ENCODE measurements at regions not wholly inside any gene's neighbourhood (a gene's known extent, or its start where the extent isn't known, plus 50 kb on each side); places are given as distances from the start of the nearest gene placed in this dataset.

DNA sequence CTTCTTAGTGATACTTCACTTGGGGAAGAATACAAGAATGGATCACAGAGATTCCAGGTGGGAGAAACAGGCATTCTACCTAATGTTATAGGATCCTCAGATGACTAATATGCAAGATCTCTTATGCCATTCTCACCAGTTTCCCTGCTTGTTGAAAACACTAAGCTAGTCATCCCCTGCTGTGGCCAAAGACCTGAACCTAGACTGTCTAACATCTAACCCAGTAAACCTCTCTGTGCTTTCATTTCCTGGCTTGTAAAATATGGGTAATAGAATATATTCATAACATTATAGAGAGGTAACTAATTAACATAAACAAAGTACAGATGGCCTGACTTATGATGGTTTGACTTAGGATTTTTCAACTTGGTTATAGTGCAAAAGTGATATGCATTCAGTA is 776.3 kb downstream of the TUSC7 start:
- DNase-seq = no peak

DNA sequence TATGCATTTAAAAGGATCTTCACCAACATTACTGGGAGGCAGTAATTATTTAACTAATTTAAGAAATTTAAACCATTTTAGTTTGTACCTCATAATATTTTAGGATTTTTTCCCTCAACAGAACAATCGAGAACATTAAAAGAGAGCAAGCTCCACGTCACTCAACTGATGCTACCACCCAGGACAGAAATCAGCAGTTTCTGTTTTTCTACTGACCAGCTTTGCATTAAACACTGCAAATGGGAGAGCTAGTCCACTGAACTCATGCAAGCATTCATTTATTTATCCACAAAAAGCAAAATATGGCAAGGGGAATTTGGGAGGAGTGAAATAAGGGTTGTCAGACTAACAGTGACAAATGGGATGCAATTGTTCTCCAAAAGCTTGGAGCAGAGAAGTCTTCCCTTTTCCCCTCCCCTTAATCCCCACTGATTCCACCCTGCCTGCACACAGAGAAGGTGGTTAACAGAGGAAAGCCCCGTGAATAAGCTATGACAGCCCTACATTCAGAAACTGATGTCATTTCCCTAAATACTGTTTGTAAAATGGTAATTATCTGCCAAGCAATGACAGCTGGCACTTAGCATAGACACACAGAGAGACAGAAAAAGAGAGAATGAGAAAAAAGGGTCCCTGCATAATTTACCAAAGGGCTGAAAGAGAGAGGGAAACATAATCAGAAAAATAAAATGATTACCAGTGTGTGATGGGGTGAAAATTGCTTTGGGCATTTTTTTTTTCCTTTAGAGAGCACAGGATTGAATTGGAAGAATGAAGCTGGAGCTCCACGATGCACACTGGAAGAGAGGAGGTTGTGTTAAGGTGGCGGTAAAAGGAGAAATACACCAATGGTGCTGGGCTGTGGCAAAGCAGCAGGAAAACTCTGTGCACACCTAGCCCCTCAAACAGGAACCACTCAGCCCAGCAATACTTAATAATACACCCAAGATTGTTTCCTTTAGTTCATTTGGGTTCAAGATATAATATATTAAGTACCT is 777.4 kb downstream of the TUSC7 start:
- DNase-seq = no peak

DNA sequence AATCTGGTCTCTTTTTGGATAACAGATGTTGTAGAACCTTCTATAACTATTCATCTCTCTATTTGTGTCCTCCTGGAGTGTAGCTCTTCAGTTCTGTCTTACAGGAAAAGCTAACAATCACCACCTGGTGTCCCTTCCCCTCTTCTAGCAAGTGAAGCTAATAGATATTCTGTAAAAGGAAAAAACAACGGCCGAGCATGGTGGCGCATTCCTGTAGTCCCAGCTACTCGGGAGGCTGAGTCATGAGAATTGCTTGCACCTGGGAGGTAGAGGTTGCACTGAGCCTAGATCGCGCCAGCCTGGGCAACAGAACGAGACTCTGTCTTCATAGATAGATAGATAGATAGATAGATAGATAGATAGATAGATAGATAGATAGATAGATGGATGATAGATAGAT is 779.4 kb downstream of the TUSC7 start:
- no peak for DNase-seq

DNA sequence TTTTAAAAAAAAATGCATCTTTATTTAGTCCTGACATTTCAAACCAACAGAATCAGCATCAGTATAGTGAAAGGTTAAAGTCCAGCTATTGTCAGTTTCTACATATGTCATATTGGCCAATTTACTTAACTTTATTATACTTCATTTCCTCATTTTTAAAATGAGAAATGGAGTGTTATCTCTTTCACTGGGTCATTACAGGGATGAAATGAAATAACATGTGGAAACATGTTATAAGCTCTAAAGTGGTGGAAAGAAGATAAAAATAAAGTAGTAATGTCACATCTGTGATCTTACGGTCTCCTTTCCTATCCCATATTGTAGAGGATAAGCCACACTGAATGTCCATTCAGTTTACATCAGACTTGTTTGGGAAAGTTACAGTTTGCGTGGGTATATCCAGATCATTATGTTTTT is 780.1 kb downstream of the TUSC7 start:
- no peak for DNase-seq

DNA sequence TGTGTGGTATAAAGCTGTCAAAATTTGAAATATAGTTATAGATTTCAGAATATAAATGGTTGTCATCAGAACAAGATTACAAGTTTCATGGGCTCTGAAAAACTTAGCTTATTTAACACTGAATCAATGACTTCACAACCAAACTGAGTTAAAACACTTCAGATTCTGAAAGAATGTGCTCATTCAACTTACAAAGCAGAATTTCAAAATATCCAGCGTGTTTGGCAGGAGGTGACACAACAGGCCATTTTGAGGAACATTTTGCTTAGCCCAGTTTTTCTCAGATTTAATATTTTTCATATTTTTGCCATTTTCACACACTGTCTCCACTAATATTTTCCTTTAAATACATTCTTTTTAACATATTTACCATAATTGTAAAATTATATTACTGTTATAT is 781.1 kb downstream of the TUSC7 start:
- DNase-seq = no peak

DNA sequence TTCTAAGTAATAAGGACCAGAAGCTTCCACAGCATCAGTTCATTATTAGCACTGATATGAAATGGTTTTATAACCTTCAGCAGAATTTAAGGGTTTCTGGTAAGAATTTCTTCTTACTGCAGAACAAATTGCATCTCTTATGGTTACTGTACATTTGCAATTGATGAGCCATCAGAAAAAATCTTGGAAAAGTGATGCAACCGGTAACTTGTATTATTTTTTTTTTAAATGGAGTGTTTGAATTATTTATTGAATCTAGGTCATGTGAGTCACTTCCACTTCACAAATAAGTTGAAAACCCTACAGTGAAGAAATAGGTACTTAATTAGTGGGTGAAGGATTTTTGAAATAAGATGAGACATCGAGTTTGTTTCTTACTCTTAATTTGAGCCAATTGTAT is 786.0 kb downstream of the TUSC7 start:
- no peak for DNase-seq

DNA sequence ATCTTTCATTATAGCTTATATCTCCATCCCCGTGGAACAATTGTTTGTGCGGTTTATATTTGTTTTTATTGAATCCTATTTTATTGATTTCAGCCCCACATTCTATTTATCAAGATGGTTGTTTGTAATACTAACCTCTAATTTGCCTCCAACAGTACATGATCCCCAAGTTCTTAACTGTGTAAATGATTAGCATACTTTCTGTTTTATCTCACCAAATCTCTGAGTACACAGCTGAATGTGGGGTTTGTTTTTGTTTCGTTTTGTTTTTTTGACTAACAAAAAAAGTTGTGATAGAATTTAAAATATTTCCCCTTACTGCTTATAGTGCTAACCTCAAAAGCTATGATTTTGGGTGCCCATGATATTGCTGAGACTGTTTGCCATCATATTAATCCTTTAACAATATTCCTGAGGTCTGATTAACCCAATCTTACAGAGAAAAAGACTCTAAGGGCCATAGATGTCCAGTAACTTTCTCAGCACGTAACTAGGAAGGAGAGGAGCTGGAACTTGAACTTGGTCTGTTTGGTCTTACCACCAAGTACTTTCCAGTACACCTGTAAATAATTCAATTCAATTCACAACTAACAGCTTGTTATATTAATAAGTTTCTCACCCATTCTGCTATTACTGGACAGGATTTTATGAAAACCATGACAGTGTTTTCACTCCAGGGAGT is 789.8 kb downstream of the TUSC7 start:
- DNase-seq = no peak

DNA sequence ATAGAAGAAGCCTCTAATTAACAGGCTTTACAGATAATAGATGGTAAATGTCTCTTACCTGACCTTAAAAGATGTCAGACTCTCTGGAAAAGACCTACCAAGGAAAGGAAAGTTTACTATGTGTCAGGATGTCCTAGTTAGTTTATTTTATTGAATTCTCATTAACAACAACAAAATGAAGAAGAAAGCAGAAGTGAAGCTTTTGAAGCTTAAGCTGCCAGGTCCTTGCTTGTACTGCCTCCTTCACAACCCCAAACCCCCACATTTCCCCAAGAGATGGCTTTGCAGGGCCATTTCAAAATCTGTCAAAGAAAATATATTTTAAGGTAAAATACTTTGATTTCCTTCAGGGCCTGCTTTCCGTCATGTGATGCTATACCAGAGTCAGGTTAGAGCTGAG is 798.4 kb downstream of the TUSC7 start:
- no peak for DNase-seq

DNA sequence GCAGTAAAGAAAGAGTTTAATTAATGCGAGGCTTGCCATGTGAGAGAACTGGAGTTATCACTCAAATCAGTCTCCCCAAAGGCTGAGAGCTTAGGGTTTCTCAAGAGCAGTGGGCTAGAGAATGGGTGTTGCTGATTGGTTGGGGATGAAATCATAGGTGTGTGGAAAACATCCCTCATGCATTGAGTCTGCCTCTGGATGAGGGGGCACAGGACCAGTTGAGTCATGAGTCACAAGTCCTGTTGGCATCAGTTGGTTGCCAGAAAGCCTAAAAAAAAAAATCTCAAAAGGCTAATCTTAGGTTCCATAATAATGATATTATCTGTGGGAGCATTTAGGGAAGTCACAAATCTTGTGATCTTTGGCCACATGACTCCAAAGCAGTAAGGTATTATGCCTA is 800.3 kb downstream of the TUSC7 start:
- no peak for DNase-seq

DNA sequence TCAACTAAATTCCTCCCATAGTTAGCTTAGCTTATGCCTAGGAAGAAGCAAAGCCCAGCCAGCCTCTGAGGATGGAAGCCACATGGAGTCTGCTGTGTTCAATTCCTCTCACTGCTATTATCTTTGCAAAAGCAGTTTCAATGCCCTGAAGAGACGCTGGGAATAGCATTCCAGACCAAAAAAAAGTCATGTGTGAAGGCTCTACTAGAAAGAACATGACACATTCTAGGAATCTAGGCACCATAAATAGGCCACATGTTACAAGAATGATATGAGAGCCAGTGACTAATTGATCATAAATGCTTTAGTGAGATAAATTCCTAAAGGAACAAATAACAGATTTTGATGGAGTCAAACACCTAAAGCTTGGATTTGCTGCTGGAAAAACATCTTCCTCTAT is 800.8 kb downstream of the TUSC7 start:
- no peak for DNase-seq

DNA sequence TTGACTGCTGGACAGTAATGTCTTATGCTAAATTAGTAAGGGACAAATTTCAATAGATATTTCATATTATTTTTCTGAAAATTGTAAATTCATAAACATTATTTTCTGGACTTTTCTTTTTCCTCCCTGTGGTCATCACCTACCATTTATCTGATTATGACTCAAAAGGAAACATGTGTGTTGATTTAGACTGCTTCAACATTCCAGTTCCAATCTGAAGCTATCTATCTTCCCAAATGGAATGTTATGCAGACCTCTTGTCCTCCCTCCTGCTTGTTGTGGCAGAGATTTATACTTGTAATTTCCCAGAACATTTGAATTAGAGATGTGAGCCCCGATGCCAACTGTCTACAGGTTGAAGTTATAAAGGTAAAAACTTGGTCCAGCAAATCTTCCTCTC is 803.4 kb downstream of the TUSC7 start:
- DNase-seq = no peak

DNA sequence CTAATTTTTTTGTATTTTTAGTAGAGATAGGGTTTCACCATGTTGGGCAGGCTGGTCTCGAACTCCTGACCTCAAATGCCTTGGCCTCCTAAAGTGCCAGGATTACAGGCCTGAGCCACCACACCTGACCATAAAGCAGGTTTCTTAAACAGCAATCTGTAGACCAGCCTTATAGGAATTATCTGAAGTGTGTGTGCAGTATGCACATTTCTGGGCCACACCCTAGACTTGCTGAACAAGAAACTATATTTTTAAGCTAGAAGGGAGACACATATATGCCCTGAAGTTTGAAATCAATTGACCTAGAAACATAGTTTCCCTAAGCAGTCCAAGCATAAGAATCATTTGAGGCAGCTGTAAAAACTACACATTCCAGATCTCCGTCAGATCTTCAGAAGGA is 805.7 kb downstream of the TUSC7 start:
- DNase-seq = no peak

DNA sequence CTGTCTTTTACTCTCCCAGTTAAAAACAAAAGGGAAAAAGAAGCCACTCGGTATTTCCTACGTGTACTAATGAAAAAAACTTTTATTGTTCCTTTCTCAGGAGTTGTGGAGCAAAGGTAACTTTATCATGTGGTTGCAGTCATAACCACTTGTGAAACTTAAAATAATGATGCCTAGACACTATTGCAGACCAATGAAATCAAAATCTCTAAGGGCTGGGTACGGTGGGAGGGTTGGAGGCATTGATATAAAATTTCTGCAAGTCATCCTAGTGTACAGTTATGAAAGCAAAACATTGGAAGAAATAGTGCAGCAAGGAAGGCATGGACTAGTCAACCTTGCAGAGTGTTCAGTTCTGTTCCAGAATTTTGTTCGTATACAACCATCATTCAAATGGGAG is 808.8 kb downstream of the TUSC7 start:
- no peak for DNase-seq

DNA sequence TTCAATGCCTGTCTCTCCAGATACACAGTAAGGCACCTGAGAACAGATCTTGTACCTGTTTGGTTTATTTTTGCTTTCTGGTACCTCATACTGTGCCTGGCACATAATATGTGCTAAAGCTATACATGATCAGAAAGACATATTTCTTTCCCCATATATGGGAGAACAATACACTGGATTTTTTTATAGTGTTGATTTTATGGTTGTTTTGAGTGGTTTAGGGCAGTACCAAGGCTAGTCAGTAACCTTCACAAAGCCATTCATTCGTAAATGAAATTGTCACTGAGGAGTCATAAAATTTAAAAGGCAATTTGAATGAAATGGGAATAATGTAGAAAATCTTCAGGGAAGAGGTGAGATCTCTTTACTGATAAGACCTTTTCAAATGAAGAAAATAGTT is 810.2 kb downstream of the TUSC7 start:
- DNase-seq = no peak

DNA sequence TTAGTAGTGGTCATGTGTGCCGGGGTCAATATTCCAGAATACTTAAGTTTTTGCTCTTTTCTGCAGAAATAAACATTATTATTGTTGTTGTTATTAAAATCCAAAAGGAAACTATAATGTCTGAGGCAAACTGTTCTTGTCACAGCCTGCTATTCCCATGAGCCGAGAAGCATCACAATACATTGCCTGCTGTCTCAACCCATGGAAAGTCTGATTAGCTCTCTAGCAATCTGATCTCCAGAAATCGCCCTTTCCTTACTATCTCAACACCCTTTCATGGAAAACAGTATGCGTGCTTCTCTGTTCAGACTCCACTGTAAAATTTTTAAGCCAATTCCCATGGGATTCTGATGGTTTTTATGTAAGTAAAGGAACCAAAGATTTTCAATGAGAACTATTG is 811.0 kb downstream of the TUSC7 start:
- no peak for DNase-seq

DNA sequence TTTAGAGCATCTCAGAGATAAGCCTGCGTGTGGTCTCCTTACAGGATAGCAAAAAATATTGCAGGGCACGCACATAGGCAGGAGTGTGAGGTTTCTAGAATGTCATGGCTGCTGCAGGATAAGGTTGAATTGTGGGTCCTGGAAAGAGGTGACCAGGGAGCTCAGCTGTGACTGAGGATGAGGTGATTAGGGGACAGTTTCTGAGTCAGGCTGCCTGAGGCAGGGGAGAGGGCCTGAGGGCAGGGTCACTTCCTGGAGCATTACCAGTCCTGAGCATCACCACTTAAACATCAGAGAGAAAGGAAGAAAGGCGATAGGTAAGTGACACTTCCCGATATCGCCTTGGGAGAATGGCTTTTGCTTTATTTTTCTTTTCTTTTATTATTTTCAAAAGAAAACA is 813.8 kb downstream of the TUSC7 start:
- DNase-seq = no peak

DNA sequence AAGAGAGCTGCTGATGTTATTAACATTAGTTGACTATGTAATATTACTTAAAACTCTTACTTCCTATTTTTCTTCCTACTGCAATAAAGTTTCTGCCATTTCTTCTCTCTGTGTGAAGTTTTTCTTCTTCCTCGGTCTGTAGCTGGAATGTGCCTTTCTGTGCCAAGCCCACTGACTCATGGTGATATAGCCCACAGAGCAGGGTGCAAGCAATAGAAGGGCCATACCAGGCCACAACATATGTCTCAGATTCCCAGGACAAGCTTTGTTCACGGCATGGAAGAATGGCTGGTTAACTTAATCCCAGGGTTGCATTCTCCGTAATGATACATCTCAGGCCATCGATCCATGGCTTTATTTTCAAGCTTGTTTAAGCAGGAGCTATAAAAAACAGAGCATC is 815.3 kb downstream of the TUSC7 start:
- no peak for DNase-seq

DNA sequence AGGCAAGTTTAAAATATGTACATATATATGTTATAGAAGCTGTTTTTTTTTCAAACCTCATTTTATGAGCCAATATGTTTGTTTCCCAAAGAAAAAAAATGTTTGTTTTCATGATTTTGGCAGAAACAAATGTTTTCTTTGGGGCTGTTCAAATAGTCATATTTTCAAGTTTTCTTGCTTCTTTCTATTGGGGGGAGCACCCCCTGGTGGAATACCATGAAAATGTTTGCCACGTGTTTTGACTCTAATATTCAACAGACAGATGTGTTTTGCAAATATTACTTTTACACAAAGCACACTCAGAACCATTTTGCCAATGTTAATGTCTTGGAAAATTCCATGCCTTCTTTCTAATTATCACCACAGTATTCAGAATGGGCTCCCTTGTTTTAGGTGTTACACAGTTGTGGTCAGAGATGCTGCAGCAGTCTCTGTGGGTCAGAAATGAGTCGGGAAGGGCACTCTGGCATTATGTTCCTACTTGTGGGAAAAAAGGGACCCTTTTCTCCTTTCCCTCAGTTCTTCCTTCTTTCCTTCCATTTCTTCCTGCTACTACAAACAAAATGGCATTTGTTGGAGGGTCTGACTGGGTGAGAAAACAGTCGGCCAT is 817.0 kb downstream of the TUSC7 start:
- DNase-seq = no peak

DNA sequence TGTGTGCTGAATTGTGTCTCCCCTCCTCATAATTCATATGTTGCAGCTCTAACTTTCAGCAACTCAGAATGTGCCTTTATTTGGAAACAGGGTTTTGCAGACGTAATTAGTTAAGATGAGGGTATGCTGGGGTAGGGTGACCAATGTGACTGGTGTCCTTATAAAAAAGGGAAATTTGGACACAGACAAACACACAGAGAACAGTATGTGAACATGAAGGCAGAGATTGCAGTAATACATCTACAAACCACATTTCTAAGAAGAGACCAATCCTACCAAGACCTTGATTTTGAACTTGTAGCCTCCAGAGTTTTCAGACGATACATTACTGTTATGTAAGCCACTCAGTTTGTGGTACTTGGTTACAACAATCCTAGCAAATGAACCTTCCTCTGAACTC is 817.8 kb downstream of the TUSC7 start:
- DNase-seq = no peak

DNA sequence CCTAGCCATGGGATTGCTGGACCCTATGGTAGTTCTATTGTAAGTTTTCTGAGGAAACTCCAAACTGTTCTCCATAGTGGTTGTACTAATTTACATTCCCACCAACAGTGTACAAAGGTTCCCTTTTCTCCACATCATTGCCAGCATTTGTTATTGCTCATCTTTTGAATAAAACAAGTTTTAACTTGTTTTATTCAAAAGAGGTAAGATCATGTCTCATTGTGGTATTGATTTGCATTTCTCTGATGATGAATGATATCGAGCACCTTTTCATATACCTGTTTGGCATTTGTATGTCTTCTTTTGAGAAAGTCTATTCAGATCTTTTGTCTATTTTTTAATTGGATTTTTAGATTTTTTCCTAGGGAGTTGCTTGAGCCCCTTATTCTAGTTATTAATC is 819.1 kb downstream of the TUSC7 start:
- no peak for DNase-seq

DNA sequence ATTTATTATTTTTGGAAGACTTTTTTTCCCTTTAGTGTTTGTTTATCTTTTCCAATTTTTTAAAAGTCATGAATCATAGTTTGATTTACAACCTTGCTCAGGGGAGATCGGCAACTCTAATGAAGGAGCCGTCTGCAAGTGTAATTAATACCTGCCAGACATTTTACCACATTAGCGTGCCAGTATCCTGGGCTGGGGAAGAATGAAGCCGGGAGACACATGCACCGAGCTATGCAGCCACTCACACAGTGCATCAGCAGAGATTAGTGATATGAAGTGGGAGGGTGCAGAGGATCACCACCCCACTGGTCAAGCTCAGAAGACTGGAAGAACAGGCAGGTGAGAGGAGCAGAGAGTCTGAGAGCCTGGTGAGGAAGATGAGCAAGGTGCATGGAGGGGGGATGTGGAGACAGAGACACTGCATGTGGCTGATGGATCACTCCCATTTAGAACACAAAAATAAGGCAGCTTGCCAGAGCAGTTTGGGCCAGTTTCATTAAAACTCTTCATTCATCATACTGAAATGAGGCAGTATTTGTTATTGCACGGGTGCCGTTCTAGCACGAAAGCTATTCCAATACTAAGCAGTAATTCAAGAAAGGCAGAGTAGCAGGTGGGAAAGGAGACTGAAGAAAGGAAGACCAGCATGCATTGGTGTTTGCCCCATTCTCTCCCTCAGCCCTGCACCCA is 821.6 kb downstream of the TUSC7 start:
- no peak for DNase-seq

DNA sequence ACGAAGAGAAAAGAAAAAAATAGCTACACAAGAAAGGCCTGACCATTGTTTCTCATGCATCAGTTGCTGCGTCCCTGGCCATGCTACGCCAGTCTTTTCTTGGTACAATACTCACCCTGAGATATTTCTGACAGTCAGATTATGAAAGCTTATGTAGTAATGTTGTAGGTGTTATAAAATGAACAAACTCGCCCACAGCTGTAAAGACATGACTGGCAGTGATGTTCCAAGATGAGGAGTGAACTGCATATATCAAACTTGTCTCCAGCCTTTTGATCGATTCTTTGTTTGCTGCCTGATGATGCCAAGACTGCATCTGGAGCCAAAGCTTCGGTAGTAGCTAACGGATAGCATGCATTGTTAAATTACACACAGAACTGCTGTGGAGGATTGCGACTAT is 822.7 kb downstream of the TUSC7 start:
- DNase-seq = no peak

DNA sequence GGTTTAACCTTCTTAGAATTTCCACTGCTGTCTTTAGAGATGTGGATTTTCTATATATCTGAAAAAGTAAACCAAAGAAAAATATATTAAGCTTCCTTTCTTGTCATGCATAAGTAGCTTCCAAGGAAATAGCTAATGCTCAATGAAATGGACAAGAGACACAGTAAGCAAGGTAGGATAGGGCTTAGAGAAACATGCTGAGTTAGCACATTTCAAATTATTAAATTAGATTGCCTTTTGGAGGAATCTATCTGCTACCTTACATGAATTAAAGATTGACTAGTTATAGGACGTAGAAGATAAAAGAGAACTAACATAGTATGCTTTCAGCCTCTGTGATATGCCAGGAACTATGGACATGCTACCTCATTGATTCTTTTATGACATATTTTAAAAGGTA is 824.6 kb downstream of the TUSC7 start:
- no peak for DNase-seq
